CD4-positive, alpha-beta T cell treated with Interleukin-17A for 4 hours (primary cell): ENCODE measurements at regions not wholly inside any gene's neighbourhood (a gene's known extent, or its start where the extent isn't known, plus 50 kb on each side); places are given as distances from the start of the nearest gene placed in this dataset.

Experiments
- DNase-seq: peaks from one replicate; pipeline ENCODE4 v3.0.0-alpha.2; 2020; ENCODE audit warnings: mixed read lengths

- no peak for DNase-seq
Measured at GRCh38 chr1:186550832-186551231, 89.9 kb upstream of the PDC start.

GRCh38 chr1:186541003-186541402 lies 80.1 kb upstream of the PDC start:
- DNase-seq: no peak

- DNase-seq: no peak
Measured at GRCh38 chr1:186540521-186540920, 79.6 kb upstream of the PDC start.

- no peak for DNase-seq
Measured at GRCh38 chr1:186536273-186536890, 75.5 kb upstream of the PDC start.

DNA sequence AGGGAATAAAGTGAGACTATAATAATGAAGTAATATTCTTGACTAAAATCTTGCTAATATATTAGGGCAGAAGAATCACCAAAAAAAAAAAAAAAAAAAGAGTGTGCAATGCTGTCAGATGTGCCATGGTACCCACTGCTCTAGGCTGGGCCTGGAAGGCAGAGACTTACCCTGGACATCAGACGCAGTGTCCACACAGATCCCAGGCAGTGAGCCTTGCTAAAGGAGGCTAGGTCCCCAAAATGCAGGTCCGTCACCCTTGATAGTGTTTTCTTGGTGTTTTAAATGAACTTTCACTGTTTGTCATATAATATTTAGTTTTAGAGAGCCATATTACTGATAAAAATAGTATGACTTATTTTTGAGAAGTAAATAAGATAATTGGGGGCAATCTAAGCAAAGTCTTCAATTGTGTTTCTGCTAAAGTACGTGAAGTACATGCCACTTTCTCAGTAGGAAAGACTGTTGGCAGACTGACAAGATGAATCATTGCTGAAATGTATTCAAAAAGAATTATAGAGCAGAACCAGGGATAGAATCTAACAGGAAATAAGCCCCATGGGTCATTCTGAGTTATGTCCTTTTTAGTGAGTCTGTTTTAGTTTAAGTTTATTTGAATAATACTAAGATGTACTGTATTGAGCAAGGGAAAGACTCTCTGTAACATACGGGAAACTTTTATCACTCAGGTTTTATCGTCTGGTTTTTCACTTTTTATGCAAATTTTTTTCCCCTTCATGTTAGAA lies 74.6 kb upstream of the PDC start:
- no peak for DNase-seq

DNA sequence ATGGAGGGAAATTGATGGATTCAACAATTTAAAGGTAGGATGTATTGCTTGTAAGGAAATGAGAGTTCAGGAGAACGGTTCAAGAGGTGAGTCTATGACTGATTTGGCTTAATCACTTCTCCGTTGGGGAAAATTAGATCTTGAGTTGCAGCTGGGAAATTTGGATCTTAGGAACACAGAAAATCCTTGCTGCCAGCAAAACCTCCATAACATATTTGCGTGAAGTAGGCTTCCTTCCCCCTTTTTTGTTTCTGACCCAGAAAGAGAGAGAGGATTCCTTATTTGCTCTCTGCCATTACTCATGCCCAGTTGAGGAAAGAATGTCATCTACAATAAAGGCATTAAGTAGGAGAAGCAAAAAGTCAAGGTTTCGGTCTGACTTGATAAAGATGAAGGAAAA lies 73.5 kb upstream of the PDC start:
- DNase-seq: no peak

- DNase-seq: no peak
Measured at GRCh38 chr1:186532466-186532865, 71.6 kb upstream of the PDC start.

DNA sequence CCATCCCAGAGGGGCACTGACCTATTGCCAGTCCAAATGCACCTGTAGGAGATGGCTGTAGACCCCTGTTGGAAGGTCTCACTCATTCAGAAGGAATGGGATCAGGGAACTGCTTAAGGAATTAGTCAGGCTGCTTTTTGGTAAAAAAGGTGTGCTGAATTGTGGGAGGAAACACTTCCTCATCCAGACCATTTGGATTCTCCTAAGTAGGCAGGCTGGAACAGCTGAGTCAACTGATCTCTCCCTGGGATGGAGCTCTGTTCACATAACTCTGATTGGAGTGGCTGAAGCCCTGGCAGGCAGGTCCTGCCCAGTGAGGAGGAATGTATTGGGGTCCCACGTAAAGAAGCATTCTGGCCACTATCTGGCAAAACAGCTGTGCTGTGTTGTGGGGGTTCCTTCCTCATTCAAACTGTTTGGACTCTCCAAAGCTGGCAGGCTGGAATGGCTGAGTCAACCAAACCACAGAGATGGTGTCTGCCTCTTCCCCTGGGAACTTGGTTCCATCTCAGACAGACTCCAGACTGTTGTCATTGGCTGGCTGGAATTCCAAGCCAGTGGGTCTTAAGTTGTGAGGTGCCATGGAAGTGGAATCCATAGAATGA lies 70.7 kb upstream of the PDC start:
- DNase-seq: no peak

GRCh38 chr1:186530109-186530508 lies 69.2 kb upstream of the PDC start:
- no peak for DNase-seq

DNA sequence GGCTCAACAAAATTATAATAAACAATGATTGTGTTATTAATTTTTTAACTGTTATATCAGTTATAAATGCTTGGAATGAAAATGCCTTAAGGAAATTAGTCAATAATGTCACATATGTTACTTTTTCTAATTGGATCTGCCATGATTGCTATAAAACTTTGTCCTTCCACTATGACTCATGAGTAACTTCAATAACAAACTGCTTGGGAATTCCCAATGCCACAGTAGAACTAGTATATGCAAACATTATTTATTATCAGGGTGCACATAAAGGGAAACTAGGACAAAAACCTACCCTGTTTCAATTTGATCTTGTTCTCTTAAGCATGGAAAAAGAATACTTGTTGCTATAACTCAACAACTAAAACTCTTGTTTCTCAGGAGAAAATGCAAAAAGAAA lies 59.1 kb upstream of the PDC start:
- no peak for DNase-seq

DNA sequence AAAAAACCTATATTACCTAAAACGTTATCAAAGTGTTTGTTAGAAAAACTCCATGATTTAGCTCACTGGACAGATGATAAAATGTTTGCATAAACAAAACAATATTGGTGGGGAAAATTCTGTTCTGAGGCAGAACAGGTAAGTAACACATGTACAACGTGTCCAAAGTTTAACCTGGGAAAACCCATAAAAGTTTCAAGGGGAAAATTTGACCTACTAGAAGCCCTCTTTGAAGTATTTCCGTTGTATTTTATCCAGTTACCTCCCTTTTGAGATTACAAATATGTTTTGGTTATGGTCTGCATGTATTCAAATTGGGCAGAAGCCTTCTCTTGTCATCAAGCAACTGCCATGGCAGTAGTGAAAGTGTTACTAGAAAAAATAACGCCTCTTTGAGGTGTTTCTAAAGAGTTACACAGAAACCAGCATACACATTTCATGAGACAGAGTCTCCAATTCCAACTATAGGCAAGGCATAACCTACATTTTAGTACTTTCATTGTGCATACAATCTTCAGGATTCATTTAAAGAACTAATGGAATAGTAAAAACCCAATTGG lies 58.0 kb upstream of the PDC start:
- no peak for DNase-seq

DNA sequence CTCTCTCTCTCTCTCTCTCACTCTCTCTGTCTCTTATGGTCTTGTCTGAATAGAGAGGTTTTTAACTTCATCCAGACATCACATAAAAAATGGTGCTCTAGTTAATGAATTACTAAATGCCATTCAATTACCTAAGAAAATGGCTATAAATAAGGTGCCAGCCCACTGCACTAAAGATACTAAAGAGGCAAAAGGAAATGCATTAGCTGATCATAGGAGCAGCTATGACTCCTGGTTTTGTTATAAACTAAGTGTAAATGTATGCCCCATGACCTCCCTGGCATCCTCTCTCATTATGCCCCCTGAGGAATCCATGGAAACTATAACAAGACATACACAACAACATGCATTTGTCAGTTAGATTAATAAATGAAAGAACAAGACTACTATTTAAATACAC lies 57.5 kb upstream of the PDC start:
- DNase-seq: no peak

DNA sequence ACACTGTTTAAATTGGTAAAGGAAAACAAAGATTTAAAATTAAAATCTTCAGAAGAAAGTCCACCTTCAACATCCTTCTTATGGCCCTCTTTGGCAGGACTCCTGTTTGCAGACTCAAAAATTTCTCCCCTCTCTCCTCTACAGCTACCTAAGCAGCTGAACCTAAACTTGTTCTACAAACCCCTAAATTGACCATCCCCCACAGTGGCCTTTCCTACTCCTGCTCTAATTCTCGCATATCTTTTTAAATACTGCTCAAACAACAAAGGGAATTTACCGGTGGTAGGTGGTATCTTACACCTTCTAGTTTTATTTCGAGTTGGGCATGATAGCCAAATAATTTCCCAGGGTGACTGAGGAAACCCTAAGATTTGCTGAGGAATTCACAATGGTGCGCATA lies 53.5 kb upstream of the PDC start:
- no peak for DNase-seq

- DNase-seq: no peak
Measured at GRCh38 chr1:186513526-186513925, 52.6 kb upstream of the PDC start.

GRCh38 chr1:186512698-186513457 lies 52.0 kb upstream of the PDC start:
- DNase-seq: no peak

GRCh38 chr1:186511761-186512637 lies 51.1 kb upstream of the PDC start:
- DNase-seq: no peak
